ENCODE measurements at regions not wholly inside any gene's neighbourhood (a gene's known extent, or its start where the extent isn't known, plus 50 kb on each side); places are given as distances from the start of the nearest gene placed in this dataset.

DNA sequence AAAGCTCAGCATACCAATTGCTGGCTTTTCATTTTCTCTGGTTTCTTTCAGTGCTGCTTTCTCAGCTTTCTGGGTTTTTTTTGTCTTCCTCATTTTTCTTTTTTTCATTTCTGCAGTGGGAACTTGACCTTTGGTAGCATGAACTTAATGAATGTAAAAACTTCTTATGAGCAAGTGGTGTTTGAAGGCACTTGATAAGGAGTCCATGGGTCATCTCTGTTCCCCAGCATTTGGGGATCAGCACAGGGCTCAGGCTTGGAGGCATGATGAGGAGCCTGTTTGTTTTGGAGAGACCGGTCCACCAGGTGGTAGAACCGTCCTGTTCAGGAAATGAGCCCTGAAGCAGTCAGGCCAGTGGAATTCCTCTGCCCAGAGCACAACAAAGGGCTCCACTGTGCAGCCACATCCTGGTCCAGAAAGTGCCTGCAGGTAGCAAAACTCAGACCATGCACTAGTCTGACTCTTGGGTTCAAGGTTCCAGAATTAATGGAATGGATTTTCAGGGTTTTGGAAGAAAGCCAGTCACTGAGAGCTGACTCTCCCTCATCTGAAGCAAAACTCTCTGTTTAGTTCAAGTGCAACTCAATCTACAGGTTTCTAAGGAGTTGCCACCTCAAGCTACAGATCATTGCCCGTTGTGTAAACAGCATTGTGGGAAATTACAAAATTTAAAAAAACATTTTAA lies 52.3 kb upstream of the ADGRF1 start (continued):
- TF ChIP-seq, protein P1, sequence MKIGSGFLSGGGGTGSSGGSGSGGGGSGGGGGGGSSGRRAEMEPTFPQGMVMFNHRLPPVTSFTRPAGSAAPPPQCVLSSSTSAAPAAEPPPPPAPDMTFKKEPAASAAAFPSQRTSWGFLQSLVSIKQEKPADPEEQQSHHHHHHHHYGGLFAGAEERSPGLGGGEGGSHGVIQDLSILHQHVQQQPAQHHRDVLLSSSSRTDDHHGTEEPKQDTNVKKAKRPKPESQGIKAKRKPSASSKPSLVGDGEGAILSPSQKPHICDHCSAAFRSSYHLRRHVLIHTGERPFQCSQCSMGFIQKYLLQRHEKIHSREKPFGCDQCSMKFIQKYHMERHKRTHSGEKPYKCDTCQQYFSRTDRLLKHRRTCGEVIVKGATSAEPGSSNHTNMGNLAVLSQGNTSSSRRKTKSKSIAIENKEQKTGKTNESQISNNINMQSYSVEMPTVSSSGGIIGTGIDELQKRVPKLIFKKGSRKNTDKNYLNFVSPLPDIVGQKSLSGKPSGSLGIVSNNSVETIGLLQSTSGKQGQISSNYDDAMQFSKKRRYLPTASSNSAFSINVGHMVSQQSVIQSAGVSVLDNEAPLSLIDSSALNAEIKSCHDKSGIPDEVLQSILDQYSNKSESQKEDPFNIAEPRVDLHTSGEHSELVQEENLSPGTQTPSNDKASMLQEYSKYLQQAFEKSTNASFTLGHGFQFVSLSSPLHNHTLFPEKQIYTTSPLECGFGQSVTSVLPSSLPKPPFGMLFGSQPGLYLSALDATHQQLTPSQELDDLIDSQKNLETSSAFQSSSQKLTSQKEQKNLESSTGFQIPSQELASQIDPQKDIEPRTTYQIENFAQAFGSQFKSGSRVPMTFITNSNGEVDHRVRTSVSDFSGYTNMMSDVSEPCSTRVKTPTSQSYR (CRISPR knock-in tag; IDR thresholded peaks at IDR 0.05; ENCODE audit: borderline replicate concordance), result peak; percentile 50; the same call in 1 of the 2 replicates
- TF ChIP-seq ZSCAN20 (CRISPR knock-in tag; IDR thresholded peaks at IDR 0.05; ENCODE audit: borderline replicate concordance) (peak; percentile 53), FOXP1 (IDR thresholded peaks at IDR 0.05) (no peak), FOXP1 (CRISPR knock-in tag; IDR thresholded peaks at IDR 0.05) (peak; percentile 64; the same call in 1 of the 2 replicates), AHR (CRISPR knock-in tag; IDR thresholded peaks at IDR 0.05) (0 out of 2 replicates have a peak, but pooled peaks have one; percentile 62), ZBTB38 (CRISPR knock-in tag; IDR thresholded peaks at IDR 0.05) (peak; percentile 29; the same call in 1 of the 2 replicates), EED (CRISPR knock-in tag; IDR thresholded peaks at IDR 0.05) (no peak), NFIC (IDR thresholded peaks at IDR 0.05; ENCODE audit: low read length) (peak; percentile 86), ZNF768 (CRISPR knock-in tag; IDR thresholded peaks at IDR 0.05) (peak; percentile 68; the same call in 1 of the 2 replicates), MED1 (CRISPR knock-in tag; IDR thresholded peaks at IDR 0.05) (peak; percentile 94), ZFY (CRISPR knock-in tag; IDR thresholded peaks at IDR 0.05) (peak; percentile 44; the same call in 1 of the 2 replicates), MED13 (CRISPR knock-in tag; IDR thresholded peaks at IDR 0.05) (peak; percentile 88), ZNF160 (CRISPR knock-in tag; IDR thresholded peaks at IDR 0.05) (no peak), FOXO1 (CRISPR knock-in tag; IDR thresholded peaks at IDR 0.05) (peak; percentile 88), ZNF557 (CRISPR knock-in tag; IDR thresholded peaks at IDR 0.05) (peak; percentile 80; the same call in 1 of the 2 replicates), SOX13 (IDR thresholded peaks at IDR 0.05) (no peak), SOX13 (CRISPR knock-in tag; conservative IDR thresholded peaks at IDR 0.05 in 1 of 2, IDR thresholded peaks at IDR 0.05 in 1 of 2) (peak in 1 of 2 experiments; percentile 90; a peak in 2 of 4 replicates), ZSCAN9 (CRISPR knock-in tag; IDR thresholded peaks at IDR 0.05; ENCODE audit: borderline replicate concordance) (peak; percentile 67; the same call in 1 of the 2 replicates), HCFC1 (IDR thresholded peaks at IDR 0.05; ENCODE audit: low read depth, low read length) (0 out of 2 replicates have a peak, but pooled peaks have one; percentile 12), CBX1 (IDR thresholded peaks at IDR 0.05; ENCODE audit: low read depth) (peak; percentile 23), ZNF343 (CRISPR knock-in tag; IDR thresholded peaks at IDR 0.05) (peak; percentile 80; the same call in 1 of the 2 replicates), NCOR1 (IDR thresholded peaks at IDR 0.05; ENCODE audit: borderline replicate concordance, low read length) (peak; percentile 81; the same call in 1 of the 2 replicates)
- TF ChIP-seq, protein P2, sequence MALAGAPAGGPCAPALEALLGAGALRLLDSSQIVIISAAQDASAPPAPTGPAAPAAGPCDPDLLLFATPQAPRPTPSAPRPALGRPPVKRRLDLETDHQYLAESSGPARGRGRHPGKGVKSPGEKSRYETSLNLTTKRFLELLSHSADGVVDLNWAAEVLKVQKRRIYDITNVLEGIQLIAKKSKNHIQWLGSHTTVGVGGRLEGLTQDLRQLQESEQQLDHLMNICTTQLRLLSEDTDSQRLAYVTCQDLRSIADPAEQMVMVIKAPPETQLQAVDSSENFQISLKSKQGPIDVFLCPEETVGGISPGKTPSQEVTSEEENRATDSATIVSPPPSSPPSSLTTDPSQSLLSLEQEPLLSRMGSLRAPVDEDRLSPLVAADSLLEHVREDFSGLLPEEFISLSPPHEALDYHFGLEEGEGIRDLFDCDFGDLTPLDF (CRISPR knock-in tag; IDR thresholded peaks at IDR 0.05), result peak; percentile 35; the same call in 1 of the 2 replicates
- TF ChIP-seq, protein P3, sequence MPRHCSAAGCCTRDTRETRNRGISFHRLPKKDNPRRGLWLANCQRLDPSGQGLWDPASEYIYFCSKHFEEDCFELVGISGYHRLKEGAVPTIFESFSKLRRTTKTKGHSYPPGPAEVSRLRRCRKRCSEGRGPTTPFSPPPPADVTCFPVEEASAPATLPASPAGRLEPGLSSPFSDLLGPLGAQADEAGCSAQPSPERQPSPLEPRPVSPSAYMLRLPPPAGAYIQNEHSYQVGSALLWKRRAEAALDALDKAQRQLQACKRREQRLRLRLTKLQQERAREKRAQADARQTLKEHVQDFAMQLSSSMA (CRISPR knock-in tag; IDR thresholded peaks at IDR 0.05), result no peak
- TF ChIP-seq, protein P4, sequence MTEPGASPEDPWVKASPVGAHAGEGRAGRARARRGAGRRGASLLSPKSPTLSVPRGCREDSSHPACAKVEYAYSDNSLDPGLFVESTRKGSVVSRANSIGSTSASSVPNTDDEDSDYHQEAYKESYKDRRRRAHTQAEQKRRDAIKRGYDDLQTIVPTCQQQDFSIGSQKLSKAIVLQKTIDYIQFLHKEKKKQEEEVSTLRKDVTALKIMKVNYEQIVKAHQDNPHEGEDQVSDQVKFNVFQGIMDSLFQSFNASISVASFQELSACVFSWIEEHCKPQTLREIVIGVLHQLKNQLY (CRISPR knock-in tag; IDR thresholded peaks at IDR 0.05), result peak; percentile 55; the same call in 1 of the 2 replicates
- TF ChIP-seq, protein P5, sequence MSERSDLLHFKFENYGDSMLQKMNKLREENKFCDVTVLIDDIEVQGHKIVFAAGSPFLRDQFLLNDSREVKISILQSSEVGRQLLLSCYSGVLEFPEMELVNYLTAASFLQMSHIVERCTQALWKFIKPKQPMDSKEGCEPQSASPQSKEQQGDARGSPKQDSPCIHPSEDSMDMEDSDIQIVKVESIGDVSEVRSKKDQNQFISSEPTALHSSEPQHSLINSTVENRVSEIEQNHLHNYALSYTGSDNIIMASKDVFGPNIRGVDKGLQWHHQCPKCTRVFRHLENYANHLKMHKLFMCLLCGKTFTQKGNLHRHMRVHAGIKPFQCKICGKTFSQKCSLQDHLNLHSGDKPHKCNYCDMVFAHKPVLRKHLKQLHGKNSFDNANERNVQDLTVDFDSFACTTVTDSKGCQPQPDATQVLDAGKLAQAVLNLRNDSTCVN (CRISPR knock-in tag; IDR thresholded peaks at IDR 0.05; ENCODE audit: borderline replicate concordance), result peak; percentile 98
